Activated CD4-positive, alpha-beta T cell treated with anti-CD3 and anti-CD28 coated beads, Interleukin-2, amount 50 U/mL, for 1 hour (primary cell): ENCODE measurements at regions not wholly inside any gene's neighbourhood (a gene's known extent, or its start where the extent isn't known, plus 50 kb on each side); places are given as distances from the start of the nearest gene placed in this dataset.
"Not testable (repeated sequence)": the region's sequence is repeated elsewhere in the genome, so short reads cannot be mapped to it uniquely, and the experiment has no call there.

ENCODE experiments used
- DNase-seq: peaks from one replicate; pipeline ENCODE4 v3.0.0-alpha.2; 2020

GRCh38 chr1:187563191-187563590, 734.4 kb downstream of the PLA2G4A start:
- no peak for DNase-seq

- DNase-seq: no peak
Measured at GRCh38 chr1:187566354-187566753, 737.6 kb downstream of the PLA2G4A start.

- no peak for DNase-seq
Measured at GRCh38 chr1:187568067-187568466, 739.3 kb downstream of the PLA2G4A start.

- no peak for DNase-seq
Measured at GRCh38 chr1:187570166-187570565, 741.4 kb downstream of the PLA2G4A start.

- DNase-seq: no peak
Measured at GRCh38 chr1:187577610-187578009, 748.9 kb downstream of the PLA2G4A start.

GRCh38 chr1:187588917-187589316, 760.2 kb downstream of the PLA2G4A start:
- no peak for DNase-seq

GRCh38 chr1:187605736-187606135, 777.0 kb downstream of the PLA2G4A start:
- DNase-seq: no peak

GRCh38 chr1:187615853-187616735, 787.3 kb downstream of the PLA2G4A start:
- DNase-seq: not testable (repeated sequence)

- not testable (repeated sequence) for DNase-seq
Measured at GRCh38 chr1:187616830-187617229, 788.1 kb downstream of the PLA2G4A start.

GRCh38 chr1:187617776-187618175, 789.0 kb downstream of the PLA2G4A start:
- no peak for DNase-seq

- no peak for DNase-seq
Measured at GRCh38 chr1:187619175-187619574, 790.4 kb downstream of the PLA2G4A start.

GRCh38 chr1:187621951-187622350, 793.2 kb downstream of the PLA2G4A start:
- DNase-seq: no peak

GRCh38 chr1:187622545-187622944, 793.8 kb downstream of the PLA2G4A start:
- DNase-seq: no peak

- no peak for DNase-seq
Measured at GRCh38 chr1:187624812-187625545, 796.2 kb downstream of the PLA2G4A start.

GRCh38 chr1:187626056-187626455, 797.3 kb downstream of the PLA2G4A start:
- no peak for DNase-seq

GRCh38 chr1:187627516-187627915, 798.8 kb downstream of the PLA2G4A start:
- no peak for DNase-seq

GRCh38 chr1:187629075-187629474, 800.3 kb downstream of the PLA2G4A start:
- DNase-seq: no peak

- DNase-seq: no peak
Measured at GRCh38 chr1:187630653-187631380, 802.1 kb downstream of the PLA2G4A start.

GRCh38 chr1:187631381-187631675, 802.6 kb downstream of the PLA2G4A start:
- no peak for DNase-seq

- DNase-seq: no peak
Measured at GRCh38 chr1:187631984-187632383, 803.2 kb downstream of the PLA2G4A start.

- no peak for DNase-seq
Measured at GRCh38 chr1:187634940-187635339, 806.2 kb downstream of the PLA2G4A start.

- no peak for DNase-seq
Measured at GRCh38 chr1:187638733-187639434, 810.1 kb downstream of the PLA2G4A start.

- no peak for DNase-seq
Measured at GRCh38 chr1:187641015-187641414, 812.3 kb downstream of the PLA2G4A start.
